Prostate gland (tissue), 2 donors: ENCODE measurements at regions not wholly inside any gene's neighbourhood (a gene's known extent, or its start where the extent isn't known, plus 50 kb on each side); places are given as distances from the start of the nearest gene placed in this dataset.

Source experiments
- CTCF ChIP-seq, 4 experiments: fragments of 200-600 bp in 2 of 4; fragments of 450-650 bp in 2 of 4; sonication (generic) in 2 of 4; IDR thresholded peaks; 1 replicate in 3 of 4; 2 replicates in 1 of 4; pipeline ENCODE4 v1.5.1; 2016 to 2019; ENCODE audit warnings: antibody characterized with exemption in 4 of 4, mild to moderate bottlenecking in 2 of 4, moderate library complexity in 2 of 4
- POLR2AphosphoS5 ChIP-seq: sonication (generic); formaldehyde crosslinking; IDR thresholded peaks from one replicate; pipeline ENCODE4 v1.6.1; 2017; ENCODE audit warnings: antibody characterized with exemption

- no peak for TF ChIP-seq CTCF (IDR thresholded peaks at IDR 0.05)
- TF ChIP-seq POLR2AphosphoS5 = no peak
Observed at GRCh38 chr11:33437529-33437928, 180.3 kb downstream of the HIPK3 start.
